Heart right ventricle (tissue), 16 donors: ENCODE measurements at regions not wholly inside any gene's neighbourhood (a gene's known extent, or its start where the extent isn't known, plus 50 kb on each side); places are given as distances from the start of the nearest gene placed in this dataset.
"Not testable (repeated sequence)": the region's sequence is repeated elsewhere in the genome, so short reads cannot be mapped to it uniquely, and the experiment has no call there.

Experiments used
- ATAC-seq, 8 donors: fragments of 200-7000 bp; cut with Tn5 transposase; one replicate each; pipeline ENCODE4 v1.9.1; 2020; ENCODE audit warnings: mild to moderate bottlenecking in 8 of 8, moderate library complexity in 8 of 8, moderate number of reproducible peaks in 1 of 8
- DNase-seq, 2 donors: peaks; one replicate each; pipeline ENCODE4 v3.0.0-alpha.2; 2020
- H3K27ac ChIP-seq, 10 donors: fragments of 200-600 bp; sonication (generic) in 2 of 10; one replicate each; pipeline versions ENCODE4 v1.5.0 to v1.8.0; 2020 to 2022; ENCODE audit warnings: mild to moderate bottlenecking in 3 of 10
- H3K27me3 ChIP-seq, 7 donors: fragments of 200-600 bp; one replicate each; pipeline ENCODE4 v1.8.0; 2021 to 2022; ENCODE audit warnings: mild to moderate bottlenecking in 2 of 7
- H3K36me3 ChIP-seq, 9 donors: fragments of 200-600 bp; sonication (generic) in 1 of 9; one replicate each; pipeline versions ENCODE4 v1.5.0 to v1.8.0; 2020 to 2022; ENCODE audit warnings: mild to moderate bottlenecking in 2 of 9
- H3K4me1 ChIP-seq, 9 donors: fragments of 200-600 bp; sonication (generic) in 1 of 9; one replicate each; pipeline versions ENCODE4 v1.5.0 to v1.8.0; 2020 to 2022; ENCODE audit warnings: mild to moderate bottlenecking in 4 of 9
- H3K4me3 ChIP-seq, 10 donors: fragments of 200-600 bp; sonication (generic) in 2 of 10; one replicate each; pipeline versions ENCODE4 v1.5.0 to v1.8.0; 2020 to 2022; ENCODE audit warnings: mild to moderate bottlenecking in 7 of 10, moderate library complexity in 2 of 10
- H3K9me3 ChIP-seq, 11 donors: fragments of 200-600 bp in 10 of 11; sonication (generic) in 2 of 11; one replicate each; pipeline versions ENCODE4 v1.5.0 to v1.8.0; 2013 to 2022; ENCODE audit warnings: mild to moderate bottlenecking in 2 of 11, control low read depth in 1 of 11, moderate library complexity in 1 of 11
- CTCF ChIP-seq, 9 donors: fragments of 200-600 bp; sonication (generic) in 2 of 9; IDR thresholded peaks; one replicate each; pipeline versions ENCODE4 v1.5.0 to v1.8.0; 2021 to 2022; ENCODE audit warnings: antibody characterized with exemption in 9 of 9, mild to moderate bottlenecking in 5 of 9, moderate library complexity in 1 of 9
- WGBS, 2 donors: extraction: QIAGEN DNeasy Blood & Tissue Kit; methylation state at CpG; one replicate each; pipeline ENCODE4 v1.1.7; 2013; ENCODE audit warnings: inconsistent platforms in 1 of 2; 5-methylcytosine and 5-hydroxymethylcytosine counted together
- intact Hi-C, 10 donors: fragments of 100-400 bp; cut with DNase I; formaldehyde crosslinking; loops; one replicate each; pipeline versions ENCODE4 v1.11.1 to v1.14.2; 2022
- donor health status: Arrhythmogenic right ventricular cardiomyopathy.
- donor health status: ischemic (EF 13 %, LVEDD 7.1; RV severe dilation, severe dysfunction).
- donor health status: healthy with polysubstance abuse.
- donor health status: DM: no; HTN: yes; CAD: no.
- donor health status: DM: no; HTN: no; CAD: no.
- donor health status: ischemic (EF 25% LVEDD 6.9; RV normal size, moderate dysfunction).
- donor health status: ischemic (EF 25% LVEDD 5.7; RV mildly dilated, moderate dysfunction).
- donor health status: healthy.
- donor health status: DM: yes; HTN: yes; CAD: no.
- donor health status: Ischemic cardiomyopathy.
- donor health status: ischemic (EF 35%, LVEDD 5.7; RV mildly dilated, moderate dysfunction).
- donor health status: nonischemic (EF 11% LVEDD 7.7; RV severe dilation, severe dysfunction).
- donor health status: DM: yes; HTN: yes; CAD: no.
- donor health status: PGD.
- donor health status: ischemic (EF 29% LVEDD 5.4; RV normal size, mild dysfunction).
- donor health status: nonischemic (EF 23%, LVEDD 6.1; RV moderate dilation, normal function).

- peaks cover 0 to 17% (median 0%) of the 10 kb centered on the region in 11 donors for H3K9me3 ChIP-seq
- DNase-seq (no peak), ATAC-seq (no peak)
- no peak overlapping the region for H3K4me3 ChIP-seq
- H3K4me1 ChIP-seq: no peaks in the 10 kb centered on the region
- intact Hi-C loops: no loop called here
- 83 to 84% methylated on average over 6 of the region's 6 CpGs for WGBS, 2 donors
- H3K27ac ChIP-seq: no peak overlapping the region
- H3K36me3 ChIP-seq: no peaks in the 10 kb centered on the region
- peaks cover 0 to 29% (median 10%) of the 10 kb centered on the region in 7 donors for H3K27me3 ChIP-seq
- TF ChIP-seq CTCF (IDR thresholded peaks at IDR 0.05): no peak
These were observed 435.4 kb downstream of the BRD1 start for GRCh38 chr22:49392247-49392646.

- Histone ChIP-seq H3K4me1 (no peaks in the 10 kb centered on the region), H3K36me3 (no peaks in the 10 kb centered on the region), H3K27ac (no peak overlapping the region), H3K9me3 (peaks cover 0 to 17% (median 0%) of the 10 kb centered on the region in 11 donors), H3K4me3 (no peak overlapping the region), H3K27me3 (peaks cover 0 to 23% (median 10%) of the 10 kb centered on the region in 7 donors)
- 82 to 85% methylated on average over 18 of the region's 18 CpGs for WGBS, 2 donors
- no peak for TF ChIP-seq CTCF (IDR thresholded peaks at IDR 0.05)
- intact Hi-C loops: no loop called here
- ATAC-seq: no peak
- no peak for DNase-seq
These were observed 436.2 kb downstream of the BRD1 start for GRCh38 chr22:49391436-49391835.

GRCh38 chr22:49390954-49391353, 436.7 kb downstream of the BRD1 start:
- Histone ChIP-seq H3K36me3 (no peaks in the 10 kb centered on the region), H3K27ac (no peak overlapping the region), H3K4me3 (no peak overlapping the region), H3K9me3 (peaks cover 0 to 17% (median 0%) of the 10 kb centered on the region in 11 donors), H3K4me1 (no peaks in the 10 kb centered on the region), H3K27me3 (peaks cover 0 to 21% (median 10%) of the 10 kb centered on the region in 7 donors)
- ATAC-seq: no peak
- WGBS, 2 donors: 95 to 96% methylated on average over 7 of the region's 7 CpGs
- intact Hi-C loops: no loop called here
- TF ChIP-seq CTCF (IDR thresholded peaks at IDR 0.05): no peak
- no peak for DNase-seq

- Histone ChIP-seq H3K27me3 (peaks cover 0 to 29% (median 17%) of the 10 kb centered on the region in 7 donors), H3K9me3 (peaks cover 0 to 11% (median 0%) of the 10 kb centered on the region in 11 donors)
- H3K4me1 ChIP-seq, DNase-seq, H3K36me3 ChIP-seq, H3K27ac ChIP-seq, ATAC-seq, H3K4me3 ChIP-seq, intact Hi-C loops: not testable (repeated sequence)
- whole genome bisulfite sequencing, 2 donors: 58 to 69% methylated on average over 6 to 7 of the region's 7 CpGs
These were observed 443.8 kb downstream of the BRD1 start for GRCh38 chr22:49383909-49384308.

- TF ChIP-seq CTCF (IDR thresholded peaks at IDR 0.05): no peak
- intact Hi-C loops: no loop called here
- Histone ChIP-seq H3K4me3 (no peak overlapping the region), H3K27ac (no peak overlapping the region), H3K27me3 (peaks cover 0 to 43% (median 25%) of the 10 kb centered on the region in 7 donors), H3K9me3 (peaks cover 0 to 4% (median 0%) of the 10 kb centered on the region in 11 donors), H3K4me1 (no peaks in the 10 kb centered on the region), H3K36me3 (no peaks in the 10 kb centered on the region)
- DNase-seq (no peak), ATAC-seq (no peak)
- WGBS, 2 donors: 75 to 77% methylated on average over 6 of the region's 6 CpGs
These were observed 445.3 kb downstream of the BRD1 start for GRCh38 chr22:49382451-49382735.
